H1 (cell line): ENCODE measurements at regions not wholly inside any gene's neighbourhood (a gene's known extent, or its start where the extent isn't known, plus 50 kb on each side); places are given as distances from the start of the nearest gene placed in this dataset.

Source experiments
- CTCF ChIA-PET: fragments of 300-600 bp; sonication (Branson Sonifier 250); formaldehyde crosslinking; loops from one replicate; lab custom pipeline; 2021; ENCODE audit not compliant: partially characterized antibody; lab: Charles Lee
- POLR2A ChIA-PET: fragments of 300-600 bp; sonication (Branson Sonifier 250); formaldehyde crosslinking; loops from one replicate; lab custom pipeline; 2021; ENCODE audit warnings: inconsistent platforms; ENCODE audit not compliant: partially characterized antibody; lab: Charles Lee
- DNase-seq, 2 experiments: peaks; one replicate each; pipeline versions ENCODE4 v3.0.0 to v3.0.0-alpha.2; 2010 to 2022; ENCODE audit warnings: low spot score in 2 of 2, low read depth in 1 of 2, mixed read lengths in 1 of 2
- FAIRE-seq: peaks from 2 replicates; lab custom pipeline; 2011; peaks lifted over from hg19 to GRCh38; lab: Jason Lieb, UNC
- H2AFZ ChIP-seq: 2 replicates; pipeline ENCODE4 v1.8.1; 2012; ENCODE audit warnings: low read length, inconsistent platforms
- H2AK5ac ChIP-seq: 2 replicates; pipeline ENCODE4 v1.6.1; 2013; ENCODE audit warnings: low read depth, low read length
- H2BK120ac ChIP-seq: replicated peaks from 2 replicates; pipeline ENCODE3; 2013; ENCODE audit warnings: low read depth, low read length, inconsistent platforms
- H2BK12ac ChIP-seq: 2 replicates; pipeline ENCODE4 v1.6.1; 2013; ENCODE audit warnings: low read depth, low read length
- H2BK15ac ChIP-seq: 2 replicates; pipeline ENCODE4 v1.6.1; 2013; ENCODE audit warnings: low read length
- H2BK20ac ChIP-seq: 2 replicates; pipeline ENCODE4 v1.6.1; 2013; ENCODE audit warnings: low read length
- H2BK5ac ChIP-seq: 2 replicates; pipeline ENCODE4 v1.6.1; 2013; ENCODE audit warnings: low read depth, low read length
- H3K14ac ChIP-seq: 2 replicates; pipeline ENCODE4 v1.6.1; 2013; ENCODE audit warnings: inconsistent platforms; ENCODE audit not compliant: insufficient read length
- H3K18ac ChIP-seq: 2 replicates; pipeline ENCODE4 v1.6.1; 2013; ENCODE audit warnings: low read length; ENCODE audit errors: extremely low read depth
- H3K23ac ChIP-seq: 2 replicates; pipeline ENCODE4 v1.6.1; 2013; ENCODE audit warnings: inconsistent platforms; ENCODE audit not compliant: insufficient read length
- H3K23me2 ChIP-seq: 2 replicates; pipeline ENCODE4 v1.6.1; 2013; ENCODE audit warnings: low read depth, low read length
- H3K27ac ChIP-seq: 2 replicates; pipeline ENCODE4 v1.6.1; 2011; ENCODE audit warnings: low read depth, low read length, inconsistent platforms
- H3K27me3 ChIP-seq, 4 experiments: replicated peaks in 1 of 4; 1 replicate in 1 of 4; 2 replicates in 3 of 4; pipeline versions ENCODE4 v1.6.1 to v1.8.1; 2011 to 2013; ENCODE audit warnings: low read length in 3 of 4, mild to moderate bottlenecking in 3 of 4, inconsistent platforms in 2 of 4, mixed read lengths in 2 of 4, moderate library complexity in 1 of 4; ENCODE audit not compliant: control insufficient read depth in 3 of 4, insufficient read depth in 3 of 4; ENCODE audit errors: extremely low read depth in 1 of 4
- H3K36me3 ChIP-seq, 4 experiments: 2 replicates each; pipeline versions ENCODE4 v1.6.1 to v1.8.1; 2011 to 2013; ENCODE audit warnings: mild to moderate bottlenecking in 4 of 4, low read length in 3 of 4, moderate library complexity in 2 of 4, control low read depth in 1 of 4, inconsistent platforms in 1 of 4; ENCODE audit not compliant: insufficient read depth in 4 of 4, control insufficient read depth in 2 of 4
- H3K4ac ChIP-seq: replicated peaks from 2 replicates; pipeline ENCODE3; 2013; ENCODE audit warnings: low read length, low read depth, mixed read lengths, inconsistent platforms; ENCODE audit not compliant: insufficient read length
- H3K4me1 ChIP-seq, 4 experiments: replicated peaks in 1 of 4; 1 replicate in 1 of 4; 2 replicates in 3 of 4; pipeline versions ENCODE4 v1.6.1 to v1.8.1; 2011 to 2013; ENCODE audit warnings: low read length in 3 of 4, inconsistent platforms in 2 of 4, mixed read lengths in 1 of 4; ENCODE audit not compliant: insufficient read depth in 4 of 4, control insufficient read depth in 3 of 4
- H3K4me2 ChIP-seq, 2 experiments: 2 replicates each; pipeline versions ENCODE4 v1.6.1 to v1.8.1; 2011 to 2013; ENCODE audit warnings: low read depth in 2 of 2, low read length in 2 of 2, control low read depth in 1 of 2, inconsistent platforms in 1 of 2, mild to moderate bottlenecking in 1 of 2; ENCODE audit not compliant: insufficient read depth in 1 of 2
- H3K4me3 ChIP-seq, 4 experiments: fragments of 200-600, 300-600 bp in 1 of 4; sonication (generic), shearing (Covaris generic), sonication (Bioruptor Twin) in 1 of 4; 2 replicates each; pipeline versions ENCODE4 v1.5.1 to v1.8.1; 2011 to 2016; ENCODE audit warnings: low read length in 4 of 4, low read depth in 3 of 4, control low read depth in 2 of 4, inconsistent platforms in 2 of 4, mild to moderate bottlenecking in 2 of 4, mixed read lengths in 1 of 4, moderate library complexity in 1 of 4; ENCODE audit not compliant: insufficient read depth in 2 of 4; ENCODE audit errors: extremely low read depth in 1 of 4
- H3K56ac ChIP-seq: replicated peaks from 2 replicates; pipeline ENCODE3; 2013; ENCODE audit warnings: low read depth, mild to moderate bottlenecking, mixed read lengths, low read length, inconsistent platforms; ENCODE audit not compliant: insufficient read length
- H3K79me1 ChIP-seq: 2 replicates; pipeline ENCODE4 v1.6.1; 2013; ENCODE audit warnings: low read depth, low read length, control low read depth
- H3K79me2 ChIP-seq, 2 experiments: 2 replicates each; pipeline versions ENCODE4 v1.6.1 to v1.8.1; 2012 to 2013; ENCODE audit warnings: low read length in 2 of 2, mild to moderate bottlenecking in 2 of 2, inconsistent platforms in 1 of 2; ENCODE audit not compliant: insufficient read depth in 2 of 2, control insufficient read depth in 1 of 2
- H3K9ac ChIP-seq, 4 experiments: replicated peaks in 1 of 4; 1 replicate in 1 of 4; 2 replicates in 3 of 4; pipeline versions ENCODE4 v1.6.1 to v1.8.1; 2011 to 2013; ENCODE audit warnings: low read depth in 3 of 4, low read length in 3 of 4, control low read depth in 2 of 4, mild to moderate bottlenecking in 2 of 4, moderate library complexity in 2 of 4, inconsistent platforms in 1 of 4; ENCODE audit errors: extremely low read depth in 1 of 4
- H3K9me3 ChIP-seq, 2 experiments: 2 replicates each; pipeline versions ENCODE4 v1.6.1 to v1.8.1; 2012 to 2013; ENCODE audit warnings: mild to moderate bottlenecking in 2 of 2, moderate library complexity in 2 of 2, control low read depth in 1 of 2, inconsistent platforms in 1 of 2, low read depth in 1 of 2, low read length in 1 of 2, mixed read lengths in 1 of 2; ENCODE audit not compliant: insufficient read depth in 2 of 2
- H4K20me1 ChIP-seq, 2 experiments: replicated peaks in 1 of 2; 2 replicates each; pipeline versions ENCODE3 to v1.8.1; 2011 to 2013; ENCODE audit warnings: inconsistent platforms in 2 of 2, low read length in 2 of 2, mild to moderate bottlenecking in 1 of 2; ENCODE audit not compliant: insufficient read depth in 2 of 2, control insufficient read depth in 1 of 2
- H4K5ac ChIP-seq: 2 replicates; pipeline ENCODE4 v1.6.1; 2013; ENCODE audit warnings: low read length, low read depth, mixed read lengths, inconsistent platforms; ENCODE audit not compliant: insufficient read length
- H4K8ac ChIP-seq: 2 replicates; pipeline ENCODE4 v1.8.0; 2013; ENCODE audit warnings: mild to moderate bottlenecking, moderate library complexity, low read length, inconsistent platforms; ENCODE audit not compliant: insufficient read depth; ENCODE audit errors: extremely low read depth
- H4K91ac ChIP-seq: replicated peaks from 2 replicates; pipeline ENCODE3; 2013; ENCODE audit warnings: low read length, mixed read lengths, inconsistent platforms; ENCODE audit not compliant: insufficient read length
- CBX5 ChIP-seq: fragments of 300-800, 300-1000 bp; sonication (generic); IDR thresholded peaks from 2 replicates; pipeline ENCODE4 v1.7.1; 2016; ENCODE audit warnings: antibody characterized with exemption, low read length, low read depth
- CBX8 ChIP-seq: fragments of 300-800, 300-1000 bp; sonication (generic); IDR thresholded peaks from 2 replicates; pipeline ENCODE4 v1.7.1; 2016; ENCODE audit warnings: low read depth, low read length, borderline replicate concordance
- EGR1 ChIP-seq: IDR thresholded peaks from 2 replicates; pipeline ENCODE4 v1.6.1; 2011; ENCODE audit warnings: low read depth, low read length, borderline replicate concordance
- EZH2 ChIP-seq: fragments of 200-600 bp; sonication (generic); IDR thresholded peaks from 2 replicates; pipeline ENCODE4 v1.7.1; 2012; ENCODE audit warnings: low read depth, mild to moderate bottlenecking, moderate library complexity, low read length, inconsistent platforms; ENCODE audit not compliant: severe bottlenecking
- GABPA ChIP-seq: IDR thresholded peaks from 2 replicates; pipeline ENCODE4 v1.6.1; 2011; ENCODE audit warnings: mild to moderate bottlenecking, low read length, moderate library complexity, borderline replicate concordance; ENCODE audit not compliant: insufficient read depth
- HDAC6 ChIP-seq: IDR thresholded peaks from one replicate; pipeline ENCODE4 v1.7.1; 2012; ENCODE audit warnings: low read depth, mild to moderate bottlenecking, inconsistent platforms, low read length, moderate library complexity
- RBBP5 ChIP-seq: IDR thresholded peaks from 2 replicates; pipeline ENCODE4 v1.7.1; 2012; ENCODE audit warnings: low read depth, mild to moderate bottlenecking, inconsistent platforms, low read length, moderate library complexity, borderline replicate concordance
- SAP30 ChIP-seq: fragments of 300-600 bp; sonication (generic); IDR thresholded peaks from 2 replicates; pipeline ENCODE4 v1.7.1; 2012; ENCODE audit warnings: low read length, moderate library complexity, mild to moderate bottlenecking, inconsistent platforms; ENCODE audit not compliant: insufficient read depth, insufficient replicate concordance
- SP1 ChIP-seq: IDR thresholded peaks from 2 replicates; pipeline ENCODE4 v1.6.1; 2011; ENCODE audit warnings: low read depth, low read length
- TAF7 ChIP-seq: optimal IDR thresholded peaks from 2 replicates; pipeline ENCODE3; 2011; ENCODE audit warnings: low read depth, mild to moderate bottlenecking, inconsistent platforms, low read length, moderate library complexity, borderline replicate concordance
- TCF12 ChIP-seq: IDR thresholded peaks from 2 replicates; pipeline ENCODE4 v1.6.1; 2011; ENCODE audit warnings: low read depth, mild to moderate bottlenecking, low read length
- TEAD4 ChIP-seq: IDR thresholded peaks from 2 replicates; pipeline ENCODE4 v1.6.1; 2012; ENCODE audit warnings: low read depth, low read length, inconsistent platforms, mixed read lengths
- YY1 ChIP-seq: IDR thresholded peaks from 2 replicates; pipeline ENCODE4 v1.6.1; 2011; ENCODE audit warnings: low read depth, mild to moderate bottlenecking, low read length
- WGBS, 2 experiments: shearing (Covaris generic) in 1 of 2; methylation state at CpG; one replicate each; pipeline versions ENCODE4 v1.1.6 to v1.1.7; 2013 to 2015; ENCODE audit warnings: low lambda C conversion rate in 2 of 2, mixed read lengths in 2 of 2, inconsistent platforms in 1 of 2, low coverage in 1 of 2, missing lambda C conversion rate in 1 of 2; ENCODE audit not compliant: insufficient replicate concordance in 2 of 2, insufficient coverage in 1 of 2, insufficient read length in 1 of 2; ENCODE audit errors: extremely low coverage in 1 of 2, missing lambda C conversion rate in 1 of 2; 5-methylcytosine and 5-hydroxymethylcytosine counted together

GRCh38 chr14:87050421-87050820 is 942.6 kb downstream of the GALC start:
- H3K79me2 ChIP-seq, result no peaks in the 10 kb centered on the region
- no peak overlapping the region for H4K91ac ChIP-seq
- no peak overlapping the region for H2AK5ac ChIP-seq
- no peaks in the 10 kb centered on the region for H3K23me2 ChIP-seq
- H4K5ac ChIP-seq, result no peak overlapping the region
- ChIA-PET CTCF (interaction anchor here (0.8 to 5.3 kb wide), 37 partner anchors 10 to 847 kb away, joined by 3 to 29 read pairs (median 5); no protein-coding TSS in a partner anchor), POLR2A (no interaction called here)
- no peaks in the 10 kb centered on the region for H4K20me1 ChIP-seq
- FAIRE-seq (no peak), DNase-seq (no peak)
- no peak overlapping the region for H2BK20ac ChIP-seq
- H3K18ac ChIP-seq, result no peak overlapping the region
- no peaks in the 10 kb centered on the region for H3K27me3 ChIP-seq
- peaks cover 0 to 3% (median under 1%) of the 10 kb centered on the region in 4 experiments; a peak in 1 of 7 replicates for H3K4me1 ChIP-seq
- no peak overlapping the region for H3K27ac ChIP-seq
- no peak overlapping the region for H3K56ac ChIP-seq
- no peaks in the 10 kb centered on the region for H3K79me1 ChIP-seq
- no peak overlapping the region for H2BK120ac ChIP-seq
- H2BK15ac ChIP-seq, result no peak overlapping the region
- no peak overlapping the region for H2BK12ac ChIP-seq
- no peak overlapping the region for H3K4ac ChIP-seq
- no peak overlapping the region for H3K23ac ChIP-seq
- H3K14ac ChIP-seq, result no peak overlapping the region
- H3K9me3 ChIP-seq, result no peaks in the 10 kb centered on the region
- no peaks in the 10 kb centered on the region for H3K36me3 ChIP-seq
- no peak overlapping the region for H3K4me3 ChIP-seq
- no peak overlapping the region for H4K8ac ChIP-seq
- no peak overlapping the region for H2BK5ac ChIP-seq
- WGBS, 2 experiments, result 64% methylated on average over 1 of the region's 1 CpG; no CpG with 5 or more reads in 1 of the 2 experiments
- H3K4me2 ChIP-seq, result no peak overlapping the region
- no peak overlapping the region for H3K9ac ChIP-seq
- H2AFZ ChIP-seq, result no peak overlapping the region
- TF ChIP-seq TCF12 (no peak), SP1 (no peak), TEAD4 (no peak), EZH2 (no peak), YY1 (no peak), TAF7 (no peak), GABPA (no peak), SAP30 (no peak), CBX5 (no peak), CBX8 (no peak), EGR1 (no peak), RBBP5 (no peak), HDAC6 (no peak)
